ENCODE measurements at regions not wholly inside any gene's neighbourhood (a gene's known extent, or its start where the extent isn't known, plus 50 kb on each side); places are given as distances from the start of the nearest gene placed in this dataset.

- DNase-seq (ENCODE audit: low read depth), result no peak
Observed at GRCh38 chr2:147356157-147356556, 488.7 kb upstream of the ACVR2A start.

DNA sequence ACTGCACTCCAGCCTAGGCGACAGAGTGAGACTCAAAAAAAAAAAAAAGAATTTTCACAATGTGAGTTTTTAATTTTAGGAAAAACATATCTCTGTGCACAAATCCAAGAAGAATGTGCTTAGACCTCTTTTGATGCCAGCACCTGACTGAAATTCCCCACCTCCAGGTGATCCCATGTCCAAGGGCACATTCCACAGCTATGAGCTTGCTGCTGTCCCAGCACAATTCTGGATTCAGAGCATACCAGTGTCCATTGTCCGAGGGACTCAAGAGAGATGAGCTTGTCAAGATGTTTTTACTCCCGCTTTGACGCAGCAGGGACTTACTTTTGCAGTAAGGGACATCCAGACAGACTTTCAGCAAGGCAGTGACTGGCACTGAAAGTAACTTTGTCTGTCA, 489.1 kb upstream of the ACVR2A start:
- no peak for DNase-seq (ENCODE audit: low read depth)

GRCh38 chr2:147353072-147353381, 491.8 kb upstream of the ACVR2A start:
- DNase-seq (ENCODE audit: low read depth), result no peak

GRCh38 chr2:147352264-147353071, 492.4 kb upstream of the ACVR2A start:
- DNase-seq (ENCODE audit: low read depth), result no peak

DNA sequence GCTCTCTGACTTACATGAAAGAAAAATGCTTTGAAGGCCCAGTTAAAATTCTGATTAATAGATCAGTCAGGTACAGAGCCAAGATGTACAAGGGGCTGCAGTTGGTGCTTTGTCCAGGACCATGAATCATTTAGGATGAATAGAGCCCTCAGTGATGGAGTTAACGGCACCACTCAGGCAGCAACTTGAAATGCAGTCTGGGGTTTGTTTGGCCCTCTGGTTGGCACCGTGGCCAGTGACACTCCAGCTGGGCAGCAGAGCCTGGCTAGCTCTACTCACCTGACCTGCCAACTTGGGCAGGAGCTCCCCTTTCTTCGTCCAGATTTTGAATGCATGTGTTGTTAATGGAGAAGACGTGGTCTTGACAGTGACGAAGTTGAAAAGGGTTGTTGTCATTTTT, 493.0 kb upstream of the ACVR2A start:
- no peak for DNase-seq (ENCODE audit: low read depth)

GRCh38 chr2:147348931-147349555, 495.8 kb upstream of the ACVR2A start:
- DNase-seq (ENCODE audit: low read depth), result no peak

DNA sequence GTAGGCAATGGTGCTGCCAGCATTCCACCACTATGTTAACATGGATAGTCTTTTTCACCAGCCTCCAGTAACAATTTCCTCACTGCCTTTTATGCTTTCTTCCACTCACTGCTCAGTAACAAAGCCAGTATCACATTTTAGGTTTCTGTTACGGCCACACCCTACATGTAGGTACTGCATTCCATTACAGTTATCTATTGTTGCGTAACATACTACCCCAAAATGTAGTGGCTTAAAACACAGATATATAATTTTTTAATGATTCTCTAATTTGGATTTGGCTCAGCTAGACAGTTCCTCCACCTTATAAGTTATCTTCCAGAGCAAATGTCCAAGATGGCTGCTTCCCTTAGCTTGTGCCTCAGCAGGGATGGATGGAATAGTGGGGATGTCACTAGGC, 498.7 kb upstream of the ACVR2A start:
- DNase-seq (ENCODE audit: low read depth), result no peak

GRCh38 chr2:147345246-147345645, 499.6 kb upstream of the ACVR2A start:
- DNase-seq (ENCODE audit: low read depth), result no peak

GRCh38 chr2:147342329-147342728, 502.5 kb upstream of the ACVR2A start:
- DNase-seq (ENCODE audit: low read depth), result no peak

GRCh38 chr2:147331790-147332419, 512.9 kb upstream of the ACVR2A start:
- DNase-seq (ENCODE audit: low read depth), result no peak

GRCh38 chr2:147330925-147331324, 513.9 kb upstream of the ACVR2A start:
- DNase-seq (ENCODE audit: low read depth), result no peak

DNA sequence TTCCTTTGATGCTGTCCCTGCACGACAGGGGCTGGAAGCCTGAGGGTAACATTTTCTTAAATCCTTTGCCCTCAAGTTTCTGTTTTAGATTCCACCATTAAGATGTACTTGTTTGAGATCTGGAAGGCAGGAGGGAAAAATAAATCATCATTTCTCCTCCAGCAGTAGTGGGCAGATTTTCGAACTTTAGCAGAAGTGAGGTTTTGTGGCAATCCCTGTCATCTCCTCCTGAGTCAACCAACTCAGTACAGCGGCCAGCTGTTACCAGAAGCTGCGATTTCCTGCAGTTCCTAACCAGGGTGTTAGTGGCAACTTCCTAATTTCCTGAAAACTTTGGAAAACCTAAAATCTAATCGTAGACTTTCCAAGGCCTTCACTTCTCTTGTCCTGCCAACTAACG, 517.2 kb upstream of the ACVR2A start:
- DNase-seq (ENCODE audit: low read depth), result no peak

GRCh38 chr2:147325990-147326389, 518.8 kb upstream of the ACVR2A start:
- no peak for DNase-seq (ENCODE audit: low read depth)

- DNase-seq (ENCODE audit: low read depth), result no peak
Observed at GRCh38 chr2:147320146-147320545, 524.7 kb upstream of the ACVR2A start.

DNA sequence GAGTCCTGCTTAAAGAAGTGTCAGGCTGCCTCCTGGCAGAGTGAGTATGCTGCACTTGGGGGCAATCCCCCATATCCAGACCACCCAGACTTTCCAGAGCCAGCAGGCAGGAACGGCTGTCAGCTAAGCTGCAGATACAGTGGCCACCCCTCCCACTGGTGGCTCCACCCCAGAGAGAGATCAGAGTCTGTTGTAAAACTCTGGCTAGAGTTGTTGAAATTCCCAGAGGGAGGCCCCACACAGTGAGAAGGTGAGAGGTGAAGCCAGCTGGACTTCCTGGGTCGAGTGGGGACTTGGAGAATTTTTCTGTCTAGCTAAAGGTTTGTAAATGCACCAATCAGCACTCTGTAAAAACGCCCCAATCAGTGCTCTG, 533.8 kb upstream of the ACVR2A start:
- DNase-seq (ENCODE audit: low read depth), result no peak

GRCh38 chr2:147310335-147311057, 534.3 kb upstream of the ACVR2A start:
- DNase-seq (ENCODE audit: low read depth), result no peak

DNA sequence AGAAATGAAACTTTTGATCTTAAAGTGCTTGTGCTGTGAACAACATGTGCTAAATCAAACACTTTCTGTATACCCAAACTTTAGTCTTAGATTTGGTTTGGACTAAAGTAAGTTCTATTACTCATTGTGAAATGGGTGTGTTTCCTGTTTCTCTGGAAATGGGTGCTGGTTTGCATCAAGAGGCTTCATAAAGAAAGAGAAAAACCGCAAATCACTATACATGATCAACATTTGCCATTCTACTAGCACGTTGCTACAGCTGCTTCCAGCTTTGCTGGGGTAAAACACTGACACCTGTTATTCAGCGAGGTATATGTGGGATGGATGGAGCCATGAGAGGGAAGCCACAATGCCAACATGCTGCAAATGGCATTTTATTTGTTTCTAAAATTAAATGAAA, 547.0 kb upstream of the ACVR2A start:
- DNase-seq (ENCODE audit: low read depth), result no peak

GRCh38 chr2:147294825-147295392, 549.9 kb upstream of the ACVR2A start:
- DNase-seq (ENCODE audit: low read depth), result no peak

DNA sequence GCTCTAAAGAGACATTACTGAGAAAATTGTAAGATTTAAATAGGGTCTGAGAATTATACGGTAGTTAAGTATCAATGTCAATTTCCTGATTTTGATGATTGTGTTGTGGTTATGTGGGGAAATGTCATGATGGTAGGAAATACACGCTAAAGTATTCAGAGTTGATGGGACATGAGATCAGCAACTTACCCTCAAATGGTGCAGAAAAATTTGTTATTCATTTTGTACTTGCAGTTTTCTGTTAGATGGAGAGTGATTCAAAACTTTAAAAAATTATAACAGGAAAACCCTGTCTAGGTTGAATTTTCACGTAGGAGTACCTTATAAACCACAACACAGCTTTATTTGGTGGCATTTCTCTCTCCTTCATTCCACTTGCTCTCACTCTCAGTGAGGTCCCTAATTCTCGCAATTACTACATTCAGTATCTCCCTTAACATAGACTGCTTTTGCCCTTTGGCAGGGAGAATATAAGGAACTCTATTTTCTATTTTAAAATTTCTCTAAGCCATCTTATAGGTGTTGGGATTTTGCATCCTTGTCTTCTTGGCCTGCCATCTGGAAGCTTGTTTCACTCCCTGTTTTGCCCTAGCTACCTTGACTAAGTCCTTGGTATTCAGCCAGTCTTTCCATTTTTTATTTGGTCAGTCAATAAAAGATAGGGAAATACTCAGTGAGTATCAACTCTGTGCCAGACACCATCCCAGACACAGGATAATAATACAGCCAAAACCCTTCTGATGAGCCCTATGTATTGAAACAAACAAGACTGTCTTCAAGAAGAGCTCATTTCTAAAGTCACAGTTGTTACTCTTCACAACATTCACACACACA, 550.6 kb upstream of the ACVR2A start:
- no peak for DNase-seq (ENCODE audit: low read depth)

DNA sequence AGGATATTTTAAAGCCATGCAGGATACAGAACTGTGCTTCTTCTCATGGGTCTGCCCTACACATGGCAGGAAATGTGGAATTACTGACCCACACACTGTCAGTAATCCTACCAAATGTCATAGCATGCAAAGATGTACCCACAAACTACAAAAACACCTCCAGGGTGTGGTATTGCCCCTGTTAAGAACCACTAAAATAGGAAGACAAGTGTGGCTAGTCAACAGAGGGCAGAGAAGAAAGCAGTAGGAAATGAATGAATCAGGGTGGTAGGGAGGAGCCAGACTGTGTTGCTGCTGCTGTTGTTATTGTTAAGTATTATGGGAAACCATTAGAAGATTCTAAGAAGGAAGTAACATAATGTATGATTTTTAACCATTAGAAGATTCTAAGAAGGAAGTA, 556.7 kb upstream of the ACVR2A start:
- DNase-seq (ENCODE audit: low read depth), result no peak

GRCh38 chr2:147275943-147276342, 568.9 kb upstream of the ACVR2A start:
- DNase-seq (ENCODE audit: low read depth), result no peak

DNA sequence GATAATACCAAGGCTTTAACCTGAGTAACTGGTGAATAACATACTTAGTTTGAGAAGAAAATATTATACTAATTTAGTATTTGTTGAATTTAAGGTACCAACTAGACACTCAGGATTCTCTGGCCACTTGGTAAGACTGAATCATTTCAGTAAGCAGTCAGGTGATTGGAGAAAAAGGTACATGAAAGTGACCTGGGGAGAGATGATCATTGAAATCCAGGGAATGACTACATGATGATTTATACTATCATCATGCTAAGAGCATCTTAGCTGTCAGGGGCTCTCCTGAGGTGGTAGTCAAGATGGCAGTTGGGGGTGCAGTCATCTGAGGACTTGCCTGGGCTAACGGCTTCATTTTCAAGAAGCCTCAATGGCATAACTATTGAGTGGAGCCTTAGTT, 571.2 kb upstream of the ACVR2A start:
- no peak for DNase-seq (ENCODE audit: low read depth)

All from stimulated activated CD8-positive, alpha-beta memory T cell treated with anti-CD3 and anti-CD28 coated beads, Interleukin-4, amount 100 ng/mL, for 24 hours (primary cell).